ENCODE measurements at regions not wholly inside any gene's neighbourhood (a gene's known extent, or its start where the extent isn't known, plus 50 kb on each side); places are given as distances from the start of the nearest gene placed in this dataset.

- no peak for TF ChIP-seq PKNOX1 (IDR thresholded peaks at IDR 0.05)
- TF ChIP-seq TCF12 (IDR thresholded peaks at IDR 0.05; ENCODE audit: low read depth, low read length) = no peak
- TF ChIP-seq YBX1 (IDR thresholded peaks at IDR 0.05) = no peak
- no peak for TF ChIP-seq DPF2 (IDR thresholded peaks at IDR 0.05)
- TF ChIP-seq STAT1 (conservative IDR thresholded peaks at IDR 0.05) = no peak
- no peak for TF ChIP-seq JUND (IDR thresholded peaks at IDR 0.05; ENCODE audit: low read depth, low read length)
Measured at GRCh38 chr5:167851416-167851815, 440.0 kb upstream of the WWC1 start (continued).

- Histone ChIP-seq H3K4me3 (no peak overlapping the region), H3K27ac (ENCODE audit: control insufficient read depth, insufficient read depth) (no peak overlapping the region), H2AFZ (ENCODE audit: control insufficient read depth, low read depth, low read length) (no peak overlapping the region), H3K36me3 (ENCODE audit: control insufficient read depth in 2 of 2, insufficient read depth in 2 of 2, low read length in 1 of 2) (no peaks in the 10 kb centered on the region), H3K4me1 (ENCODE audit: control insufficient read depth, insufficient read depth, low read length) (no peaks in the 10 kb centered on the region), H3K9ac (ENCODE audit: control insufficient read depth, insufficient read depth, low read length) (no peak overlapping the region), H3K27me3 (replicated peaks in 1 of 2; ENCODE audit: control insufficient read depth in 2 of 2, insufficient read depth in 2 of 2, low read length in 1 of 2) (no peaks in the 10 kb centered on the region), H3K79me2 (ENCODE audit: control insufficient read depth, insufficient read depth, low read length) (no peaks in the 10 kb centered on the region), H3K4me2 (ENCODE audit: control insufficient read depth, insufficient read depth) (no peak overlapping the region), H3K9me3 (replicated peaks; ENCODE audit: control insufficient read depth, insufficient read depth, low read length) (no peaks in the 10 kb centered on the region), H4K20me1 (ENCODE audit: control insufficient read depth, insufficient read depth) (no peaks in the 10 kb centered on the region)
- TF ChIP-seq ETV6 (conservative IDR thresholded peaks at IDR 0.05 in 1 of 2, IDR thresholded peaks at IDR 0.05 in 1 of 2; ENCODE audit: borderline replicate concordance in 1 of 2, low read depth in 1 of 2) (no peak), TARDBP (IDR thresholded peaks at IDR 0.05; ENCODE audit: borderline replicate concordance) (no peak), JUNB (IDR thresholded peaks at IDR 0.05) (no peak), NR2C2 (IDR thresholded peaks at IDR 0.05; ENCODE audit: borderline replicate concordance, control insufficient read depth, insufficient read length, low read depth) (no peak), ESRRA (IDR thresholded peaks at IDR 0.05; ENCODE audit: low read length) (no peak), ZZZ3 (IDR thresholded peaks at IDR 0.05; ENCODE audit: control insufficient read depth, insufficient read length, low read depth) (no peak), POLR2AphosphoS5 (IDR thresholded peaks at IDR 0.05; ENCODE audit: low read length) (no peak), USF2 (IDR thresholded peaks at IDR 0.05; ENCODE audit: borderline replicate concordance, low read depth, low read length) (no peak), PBX3 (IDR thresholded peaks at IDR 0.05; ENCODE audit: insufficient replicate concordance, low read depth, low read length) (no peak), RCOR1 (conservative IDR thresholded peaks at IDR 0.05; ENCODE audit: low read depth, low read length) (no peak), IKZF2 (IDR thresholded peaks at IDR 0.05) (no peak), SMC3 (IDR thresholded peaks at IDR 0.05; ENCODE audit: borderline replicate concordance, low read length) (no peak)
- 40% methylated on average over 5 of the region's 5 CpGs for WGBS (ENCODE audit: insufficient coverage, insufficient replicate concordance, low lambda C conversion rate, missing lambda C conversion rate)
- in situ Hi-C loops (cut with MboI) = no loop called here
- SMC1A ChIA-PET (ENCODE audit: uncharacterized antibody, unreplicated experiment) = no interaction called here
- ATAC-seq (no peak), DNase-seq (ENCODE audit: low read depth, low spot score) (no peak), FAIRE-seq (no peak)
- RAD21 ChIA-PET (ENCODE audit: unreplicated experiment) = no interaction called here
- CTCF ChIA-PET = interaction anchor here (0.6 kb wide), 2 partner anchors 1882 to 1992 kb away, joined by 3 read pairs; no protein-coding TSS in a partner anchor
- intact Hi-C loops (cut with micrococcal nuclease; ENCODE audit: unreplicated experiment) = no loop called here
- POLR2A ChIA-PET = no interaction called here
- no TSS peak for BruUV-seq (replicated peaks)
Measured at GRCh38 chr5:167852515-167852914, 438.9 kb upstream of the WWC1 start.

Measured in GM12878 (cell line).